K562 (cell line): ENCODE measurements at regions not wholly inside any gene's neighbourhood (a gene's known extent, or its start where the extent isn't known, plus 50 kb on each side); places are given as distances from the start of the nearest gene placed in this dataset.

Experiments used
- FOS ChIP-seq: IDR thresholded peaks from 3 replicates; pipeline ENCODE4 v1.6.1; 2011; ENCODE audit not compliant: insufficient read length; ENCODE audit errors: extremely low read depth
- KAT7 ChIP-seq: sonication (generic); formaldehyde crosslinking; IDR thresholded peaks from 2 replicates; pipeline ENCODE4 v1.8.0; 2022; ENCODE audit warnings: missing genetic modification reagents, mild to moderate bottlenecking, borderline replicate concordance
- MAFF ChIP-seq: IDR thresholded peaks from 2 replicates; pipeline ENCODE4 v1.6.1; 2012; ENCODE audit warnings: low read length, improper control_type of control experiment
- NFATC3 ChIP-seq: fragments of 450-650 bp; IDR thresholded peaks from 2 replicates; pipeline ENCODE4 v1.6.1; 2017; ENCODE audit warnings: mild to moderate bottlenecking
- NFE2 ChIP-seq: IDR thresholded peaks from 2 replicates; pipeline ENCODE4 v1.6.1; 2014; ENCODE audit warnings: antibody characterized with exemption, low read depth
- PHF8 ChIP-seq: fragments of 200-600 bp; sonication (generic); IDR thresholded peaks from 2 replicates; pipeline ENCODE4 v1.6.1; 2012; ENCODE audit warnings: mixed run types, mild to moderate bottlenecking, inconsistent platforms, low read length, moderate library complexity, borderline replicate concordance
- TBL1XR1 ChIP-seq, 2 experiments: IDR thresholded peaks; 2 replicates each; pipeline ENCODE4 v1.6.1; 2012; ENCODE audit warnings: improper control_type of control experiment in 2 of 2, low read length in 2 of 2, mild to moderate bottlenecking in 1 of 2
- ZNF24 ChIP-seq: fragments of 450-650 bp; IDR thresholded peaks from 2 replicates; pipeline ENCODE4 v1.6.1; 2016
- ZNF444 ChIP-seq: fragments of 250-450 bp; sonication (Bioruptor Pico); IDR thresholded peaks from 2 replicates; pipeline ENCODE4 v1.4.0; 2020; ENCODE audit warnings: mild to moderate bottlenecking, moderate library complexity
- ZNF76 ChIP-seq: fragments of 250-450 bp; sonication (Bioruptor Pico); IDR thresholded peaks from 2 replicates; pipeline ENCODE4 v1.4.0; 2020; ENCODE audit warnings: mild to moderate bottlenecking, moderate library complexity, borderline replicate concordance
- TF ChIP-seq, protein P1 (sequence below), 2 experiments: fragments of 450-650 bp in 1 of 2; sonication (generic) in 1 of 2; formaldehyde crosslinking in 1 of 2; IDR thresholded peaks; 2 replicates each; pipeline versions ENCODE4 v1.7.1 to v1.9.0; 2016 to 2022; ENCODE audit warnings: inconsistent platforms in 1 of 2, mild to moderate bottlenecking in 1 of 2, missing genetic modification reagents in 1 of 2
- TF ChIP-seq, protein P2 (sequence below), 2 experiments: fragments of 450-650 bp in 1 of 2; IDR thresholded peaks; 2 replicates each; pipeline ENCODE4 v1.6.1; 2011 to 2017; ENCODE audit warnings: low read depth in 2 of 2, antibody characterized with exemption in 1 of 2, borderline replicate concordance in 1 of 2, low read length in 1 of 2, mild to moderate bottlenecking in 1 of 2, mixed read lengths in 1 of 2; ENCODE audit not compliant: control insufficient read depth in 1 of 2
- TF ChIP-seq, protein P3 (sequence below): IDR thresholded peaks from 2 replicates; pipeline ENCODE4 v1.6.1; 2014; ENCODE audit warnings: antibody characterized with exemption

DNA sequence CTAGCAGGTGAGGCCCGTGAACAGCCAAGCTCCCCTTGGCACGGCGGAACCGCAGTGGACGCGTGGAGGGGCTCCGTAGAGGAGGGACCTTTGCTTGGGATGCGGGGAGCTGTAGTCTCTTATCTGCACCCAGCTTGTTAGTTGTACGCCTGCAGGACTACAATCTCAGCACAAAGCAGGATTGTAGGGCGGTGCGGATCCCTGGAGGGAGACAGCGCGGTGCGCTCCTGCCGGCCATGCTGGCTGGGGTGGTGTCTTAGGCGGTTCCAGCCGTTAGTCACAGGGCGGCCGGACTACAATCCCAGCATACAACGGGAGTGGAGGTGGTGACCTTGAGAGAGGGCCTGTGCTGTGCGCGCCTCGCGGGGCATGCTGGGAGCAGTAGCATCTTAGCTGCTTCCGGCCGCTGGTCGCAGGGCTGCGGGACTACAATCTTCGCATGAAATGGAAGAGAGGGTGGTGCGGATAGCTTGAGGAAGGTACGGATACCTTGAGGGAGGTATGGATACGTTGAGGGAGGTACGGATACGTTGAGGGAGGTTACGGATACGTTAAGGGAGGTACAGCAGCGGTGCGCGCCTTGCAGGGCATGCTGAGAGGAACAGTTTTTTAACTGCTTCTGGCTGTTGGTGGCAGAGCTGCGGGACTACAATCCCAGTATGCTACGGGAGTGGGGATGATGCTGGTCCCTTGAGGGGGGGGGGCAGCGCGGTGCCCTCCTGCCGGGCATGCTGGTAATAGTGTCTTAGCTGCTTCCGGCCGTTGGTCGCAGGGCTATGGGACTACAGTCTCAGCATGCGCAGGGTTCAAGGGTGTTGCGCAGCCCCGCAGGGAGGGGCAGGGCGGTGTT is 1419.1 kb downstream of the UQCRFS1 start (continued):
- TF ChIP-seq, protein P1, sequence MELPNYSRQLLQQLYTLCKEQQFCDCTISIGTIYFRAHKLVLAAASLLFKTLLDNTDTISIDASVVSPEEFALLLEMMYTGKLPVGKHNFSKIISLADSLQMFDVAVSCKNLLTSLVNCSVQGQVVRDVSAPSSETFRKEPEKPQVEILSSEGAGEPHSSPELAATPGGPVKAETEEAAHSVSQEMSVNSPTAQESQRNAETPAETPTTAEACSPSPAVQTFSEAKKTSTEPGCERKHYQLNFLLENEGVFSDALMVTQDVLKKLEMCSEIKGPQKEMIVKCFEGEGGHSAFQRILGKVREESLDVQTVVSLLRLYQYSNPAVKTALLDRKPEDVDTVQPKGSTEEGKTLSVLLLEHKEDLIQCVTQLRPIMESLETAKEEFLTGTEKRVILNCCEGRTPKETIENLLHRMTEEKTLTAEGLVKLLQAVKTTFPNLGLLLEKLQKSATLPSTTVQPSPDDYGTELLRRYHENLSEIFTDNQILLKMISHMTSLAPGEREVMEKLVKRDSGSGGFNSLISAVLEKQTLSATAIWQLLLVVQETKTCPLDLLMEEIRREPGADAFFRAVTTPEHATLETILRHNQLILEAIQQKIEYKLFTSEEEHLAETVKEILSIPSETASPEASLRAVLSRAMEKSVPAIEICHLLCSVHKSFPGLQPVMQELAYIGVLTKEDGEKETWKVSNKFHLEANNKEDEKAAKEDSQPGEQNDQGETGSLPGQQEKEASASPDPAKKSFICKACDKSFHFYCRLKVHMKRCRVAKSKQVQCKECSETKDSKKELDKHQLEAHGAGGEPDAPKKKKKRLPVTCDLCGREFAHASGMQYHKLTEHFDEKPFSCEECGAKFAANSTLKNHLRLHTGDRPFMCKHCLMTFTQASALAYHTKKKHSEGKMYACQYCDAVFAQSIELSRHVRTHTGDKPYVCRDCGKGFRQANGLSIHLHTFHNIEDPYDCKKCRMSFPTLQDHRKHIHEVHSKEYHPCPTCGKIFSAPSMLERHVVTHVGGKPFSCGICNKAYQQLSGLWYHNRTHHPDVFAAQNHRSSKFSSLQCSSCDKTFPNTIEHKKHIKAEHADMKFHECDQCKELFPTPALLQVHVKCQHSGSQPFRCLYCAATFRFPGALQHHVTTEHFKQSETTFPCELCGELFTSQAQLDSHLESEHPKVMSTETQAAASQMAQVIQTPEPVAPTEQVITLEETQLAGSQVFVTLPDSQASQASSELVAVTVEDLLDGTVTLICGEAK (IDR thresholded peaks at IDR 0.05): peak; percentile 75
- TF ChIP-seq, protein P1 (CRISPR knock-in tag; IDR thresholded peaks at IDR 0.05): no peak
- TF ChIP-seq, protein P2, sequence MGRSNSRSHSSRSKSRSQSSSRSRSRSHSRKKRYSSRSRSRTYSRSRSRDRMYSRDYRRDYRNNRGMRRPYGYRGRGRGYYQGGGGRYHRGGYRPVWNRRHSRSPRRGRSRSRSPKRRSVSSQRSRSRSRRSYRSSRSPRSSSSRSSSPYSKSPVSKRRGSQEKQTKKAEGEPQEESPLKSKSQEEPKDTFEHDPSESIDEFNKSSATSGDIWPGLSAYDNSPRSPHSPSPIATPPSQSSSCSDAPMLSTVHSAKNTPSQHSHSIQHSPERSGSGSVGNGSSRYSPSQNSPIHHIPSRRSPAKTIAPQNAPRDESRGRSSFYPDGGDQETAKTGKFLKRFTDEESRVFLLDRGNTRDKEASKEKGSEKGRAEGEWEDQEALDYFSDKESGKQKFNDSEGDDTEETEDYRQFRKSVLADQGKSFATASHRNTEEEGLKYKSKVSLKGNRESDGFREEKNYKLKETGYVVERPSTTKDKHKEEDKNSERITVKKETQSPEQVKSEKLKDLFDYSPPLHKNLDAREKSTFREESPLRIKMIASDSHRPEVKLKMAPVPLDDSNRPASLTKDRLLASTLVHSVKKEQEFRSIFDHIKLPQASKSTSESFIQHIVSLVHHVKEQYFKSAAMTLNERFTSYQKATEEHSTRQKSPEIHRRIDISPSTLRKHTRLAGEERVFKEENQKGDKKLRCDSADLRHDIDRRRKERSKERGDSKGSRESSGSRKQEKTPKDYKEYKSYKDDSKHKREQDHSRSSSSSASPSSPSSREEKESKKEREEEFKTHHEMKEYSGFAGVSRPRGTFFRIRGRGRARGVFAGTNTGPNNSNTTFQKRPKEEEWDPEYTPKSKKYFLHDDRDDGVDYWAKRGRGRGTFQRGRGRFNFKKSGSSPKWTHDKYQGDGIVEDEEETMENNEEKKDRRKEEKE (IDR thresholded peaks at IDR 0.05; ENCODE audit: borderline replicate concordance in 1 of 2, control insufficient read depth in 1 of 2, low read depth in 2 of 2, low read length in 1 of 2): no peak
- no peak for TF ChIP-seq FOS
- TF ChIP-seq, protein P3, sequence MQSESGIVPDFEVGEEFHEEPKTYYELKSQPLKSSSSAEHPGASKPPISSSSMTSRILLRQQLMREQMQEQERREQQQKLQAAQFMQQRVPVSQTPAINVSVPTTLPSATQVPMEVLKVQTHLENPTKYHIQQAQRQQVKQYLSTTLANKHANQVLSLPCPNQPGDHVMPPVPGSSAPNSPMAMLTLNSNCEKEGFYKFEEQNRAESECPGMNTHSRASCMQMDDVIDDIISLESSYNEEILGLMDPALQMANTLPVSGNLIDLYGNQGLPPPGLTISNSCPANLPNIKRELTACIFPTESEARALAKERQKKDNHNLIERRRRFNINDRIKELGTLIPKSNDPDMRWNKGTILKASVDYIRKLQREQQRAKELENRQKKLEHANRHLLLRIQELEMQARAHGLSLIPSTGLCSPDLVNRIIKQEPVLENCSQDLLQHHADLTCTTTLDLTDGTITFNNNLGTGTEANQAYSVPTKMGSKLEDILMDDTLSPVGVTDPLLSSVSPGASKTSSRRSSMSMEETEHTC: no peak
- TF ChIP-seq TBL1XR1 (IDR thresholded peaks at IDR 0.05; ENCODE audit: low read length in 2 of 2): no peak
- TF ChIP-seq PHF8: peak; percentile 95
- TF ChIP-seq KAT7 (CRISPR knock-in tag): no peak
- no peak for TF ChIP-seq NFATC3
- TF ChIP-seq NFE2: no peak
- TF ChIP-seq ZNF24: no peak
- TF ChIP-seq MAFF: no peak
- TF ChIP-seq ZNF76 (CRISPR knock-in tag): peak; percentile 67; the same call in 1 of the 2 replicates
- TF ChIP-seq ZNF444 (CRISPR knock-in tag): no peak
